Kasumi-1 (cell line): ENCODE measurements at regions not wholly inside any gene's neighbourhood (a gene's known extent, or its start where the extent isn't known, plus 50 kb on each side); places are given as distances from the start of the nearest gene placed in this dataset.

ENCODE experiments used
- DNase-seq, 2 experiments: peaks; one replicate each; lab custom pipeline; 2025; lab: John Stamatoyannopoulos, UW

DNA sequence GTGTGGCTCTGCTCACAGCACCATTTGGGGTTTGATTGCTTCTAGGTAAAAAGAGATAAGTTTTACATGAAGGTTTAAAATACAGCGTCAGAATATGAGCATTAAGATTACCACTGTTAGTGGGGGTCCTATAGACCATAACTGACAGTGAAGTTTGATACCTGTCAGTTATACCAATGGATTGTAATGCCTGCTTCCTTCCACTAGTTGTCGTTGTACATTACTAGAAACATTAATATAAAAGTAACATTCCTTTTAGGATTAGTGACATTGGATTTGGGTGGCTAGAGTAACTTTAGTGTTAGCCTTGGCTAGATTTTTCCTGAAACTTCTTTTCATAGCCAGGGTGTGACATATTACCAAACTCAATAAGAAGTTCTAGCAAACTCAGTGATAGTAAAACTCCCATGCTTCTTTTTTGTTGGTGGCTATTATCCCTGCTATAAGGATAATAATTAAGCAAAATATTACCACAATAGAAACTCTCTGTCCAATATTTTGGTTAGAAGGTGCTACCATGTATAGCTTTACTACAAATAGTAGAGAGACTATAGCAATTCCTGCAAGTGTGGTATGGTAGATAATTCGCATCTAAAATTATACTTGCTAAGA lies 57.1 kb downstream of the FAM181B start:
- peak; percentile 3 to 27 for DNase-seq

- no peak for DNase-seq
Observed at GRCh38 chr11:82675838-82676237, 57.8 kb downstream of the FAM181B start.

DNA sequence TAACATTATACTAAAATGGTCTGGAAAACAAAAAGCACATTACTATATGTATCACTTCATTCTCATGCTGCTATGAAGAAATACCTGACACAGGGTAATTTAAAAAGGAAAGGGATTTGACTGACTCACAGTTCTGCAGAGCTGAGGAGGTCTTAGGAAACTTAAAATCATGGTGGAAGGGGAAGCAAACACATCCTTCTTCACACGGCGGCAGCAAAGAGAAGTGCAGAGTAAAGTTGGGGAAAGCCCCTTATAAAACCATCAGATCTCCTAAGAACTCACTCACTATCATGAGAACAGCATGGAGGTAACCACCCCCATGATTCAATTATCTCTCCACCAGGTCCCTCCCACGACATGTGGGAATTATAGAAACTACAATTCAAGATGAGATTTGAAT lies 60.0 kb downstream of the FAM181B start:
- DNase-seq: no peak

GRCh38 chr11:82671451-82671850 lies 62.2 kb downstream of the FAM181B start:
- DNase-seq: no peak

GRCh38 chr11:82663535-82663934 lies 70.1 kb downstream of the FAM181B start:
- DNase-seq: no peak

GRCh38 chr11:82653752-82654151 lies 79.9 kb downstream of the FAM181B start:
- no peak for DNase-seq

DNA sequence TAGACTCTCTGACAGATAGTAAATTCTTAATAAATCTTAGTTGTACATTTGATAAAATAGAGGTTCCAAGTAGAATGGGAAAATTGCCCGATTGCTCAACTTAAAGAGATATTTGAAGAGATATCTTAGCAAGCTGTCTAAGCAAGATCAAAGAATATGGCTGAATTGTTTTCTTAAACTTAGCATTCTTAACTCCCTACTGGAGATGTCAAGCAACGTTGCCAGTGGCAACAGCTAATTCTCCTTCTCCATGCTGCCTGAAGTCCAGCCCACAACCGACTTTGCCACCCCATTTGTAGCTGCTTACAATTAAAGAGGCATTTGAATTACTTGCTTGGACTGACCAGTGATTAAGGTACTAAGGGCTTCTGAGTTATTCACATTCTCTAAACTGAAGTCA lies 94.4 kb downstream of the FAM181B start:
- DNase-seq: no peak

GRCh38 chr11:82636615-82637014 lies 97.0 kb downstream of the FAM181B start:
- no peak for DNase-seq

- no peak for DNase-seq
Observed at GRCh38 chr11:82634091-82634490, 99.6 kb downstream of the FAM181B start.

GRCh38 chr11:82631722-82632630 lies 101.7 kb downstream of the FAM181B start:
- DNase-seq: no peak

DNA sequence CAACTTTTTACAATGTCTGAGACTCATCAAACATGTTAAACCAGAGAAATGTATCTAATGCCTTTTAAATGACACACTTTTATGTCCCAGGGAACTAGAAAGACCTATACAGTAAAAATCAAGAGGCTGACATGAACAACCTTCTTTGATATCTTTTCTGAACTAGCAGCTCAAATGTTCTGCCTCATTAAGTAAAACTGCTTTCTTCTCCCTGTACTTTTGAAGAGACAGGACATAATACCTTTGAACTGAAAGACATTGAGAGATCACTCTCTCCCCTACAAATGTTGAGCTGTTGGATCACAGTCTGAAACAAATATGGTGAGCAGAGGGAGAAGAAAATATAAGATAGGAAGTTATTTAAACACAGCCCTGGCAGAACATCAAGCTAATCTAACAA lies 123.0 kb downstream of the FAM181B start:
- DNase-seq: no peak

- DNase-seq: no peak
Observed at GRCh38 chr11:82606738-82607137, 126.9 kb downstream of the FAM181B start.

GRCh38 chr11:82601711-82602110 lies 132.0 kb downstream of the FAM181B start:
- DNase-seq: no peak

GRCh38 chr11:82599836-82600235 lies 133.8 kb downstream of the FAM181B start:
- no peak for DNase-seq

GRCh38 chr11:82586581-82586980 lies 147.1 kb downstream of the FAM181B start:
- DNase-seq: no peak

DNA sequence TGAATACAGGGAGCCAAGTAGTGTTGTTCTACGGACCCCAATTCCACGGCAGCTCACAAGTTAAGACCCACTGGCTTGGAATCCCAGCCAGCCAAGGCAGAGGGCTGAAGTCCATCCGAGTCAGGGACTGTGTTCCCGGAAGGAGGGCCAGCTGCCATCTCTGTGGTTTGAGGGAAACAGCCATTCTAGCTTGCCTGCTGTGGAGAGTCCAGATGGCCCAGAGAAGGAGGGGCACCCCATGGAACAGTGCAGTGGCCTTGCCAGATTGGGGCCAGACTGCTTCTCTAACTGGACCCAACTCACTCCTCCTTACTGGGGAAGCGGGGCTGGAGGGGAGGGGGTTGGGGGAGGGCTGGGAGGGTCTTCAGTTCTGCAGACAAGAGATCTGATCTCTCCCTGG lies 156.4 kb downstream of the FAM181B start:
- no peak for DNase-seq

- no peak for DNase-seq
Observed at GRCh38 chr11:82560836-82561235, 172.8 kb downstream of the FAM181B start.

DNA sequence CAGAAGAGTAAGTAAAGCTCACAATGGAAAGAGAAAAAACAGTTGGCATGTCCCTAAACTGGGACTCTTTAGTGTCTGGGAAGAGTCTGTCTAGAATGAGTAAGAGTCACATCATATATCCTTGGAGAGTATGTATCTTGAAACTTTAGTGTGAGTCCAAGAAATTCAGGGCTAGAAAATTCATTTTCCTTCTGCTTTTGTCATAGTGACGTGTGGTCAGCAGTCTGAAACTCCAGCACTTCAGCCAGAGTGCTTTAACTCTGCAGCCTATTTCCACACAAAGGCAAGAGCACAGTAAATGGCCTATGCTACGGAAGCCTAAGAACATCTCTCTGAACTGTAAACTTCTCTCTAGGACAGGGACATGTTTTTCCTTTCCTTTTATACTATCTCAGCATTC lies 174.1 kb downstream of the FAM181B start:
- no peak for DNase-seq

DNA sequence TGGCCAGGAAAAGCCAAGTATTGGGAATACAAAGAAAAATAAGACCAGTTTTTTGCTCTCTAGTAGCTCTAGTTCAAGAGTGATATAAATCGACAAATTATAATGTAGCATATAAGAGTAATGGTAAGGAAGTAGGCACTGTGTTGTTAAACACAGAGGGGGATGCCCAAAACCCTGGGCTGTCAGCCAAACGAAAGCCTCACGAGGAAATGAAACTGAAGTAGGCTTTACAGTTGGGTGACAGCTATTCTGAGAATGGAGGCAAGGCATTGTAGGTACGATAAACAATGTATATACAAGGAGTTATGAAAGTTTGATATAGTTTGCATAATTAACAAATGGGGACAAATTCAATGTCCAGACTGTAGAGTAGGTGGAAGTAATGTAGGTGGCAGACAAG lies 176.4 kb downstream of the FAM181B start:
- no peak for DNase-seq

GRCh38 chr11:82556210-82556609 lies 177.5 kb downstream of the FAM181B start:
- DNase-seq: no peak

- DNase-seq: peak in 1 of 2 experiments; percentile 6
Observed at GRCh38 chr11:82546661-82547557, 186.8 kb downstream of the FAM181B start.

- no peak for DNase-seq
Observed at GRCh38 chr11:82539669-82540068, 194.0 kb downstream of the FAM181B start.
